ENCODE measurements at regions not wholly inside any gene's neighbourhood (a gene's known extent, or its start where the extent isn't known, plus 50 kb on each side); places are given as distances from the start of the nearest gene placed in this dataset.

GRCh38 chr5:50964746-50965653, 298.6 kb downstream of the PARP8 start:
- no peak for DNase-seq (ENCODE audit: low read depth)

- DNase-seq (ENCODE audit: low read depth) = no peak
Observed at GRCh38 chr5:50965654-50966375, 299.4 kb downstream of the PARP8 start.

GRCh38 chr5:50967009-50967562, 300.6 kb downstream of the PARP8 start:
- no peak for DNase-seq (ENCODE audit: low read depth)

GRCh38 chr5:50967563-50968355, 301.3 kb downstream of the PARP8 start:
- no peak for DNase-seq (ENCODE audit: low read depth)

- DNase-seq (ENCODE audit: low read depth) = no peak
Observed at GRCh38 chr5:50968356-50969149, 302.1 kb downstream of the PARP8 start.

- DNase-seq (ENCODE audit: low read depth) = no peak
Observed at GRCh38 chr5:50969151-50970031, 303.0 kb downstream of the PARP8 start.

- no peak for DNase-seq (ENCODE audit: low read depth)
Observed at GRCh38 chr5:50975840-50976239, 309.4 kb downstream of the PARP8 start.

- no peak for DNase-seq (ENCODE audit: low read depth)
Observed at GRCh38 chr5:50978924-50979323, 312.5 kb downstream of the PARP8 start.

GRCh38 chr5:50984640-50985039, 318.2 kb downstream of the PARP8 start:
- DNase-seq (ENCODE audit: low read depth) = no peak

- no peak for DNase-seq (ENCODE audit: low read depth)
Observed at GRCh38 chr5:50990296-50990924, 324.0 kb downstream of the PARP8 start.

GRCh38 chr5:50995285-50995942, 329.0 kb downstream of the PARP8 start:
- no peak for DNase-seq (ENCODE audit: low read depth)

GRCh38 chr5:51001227-51001923, 334.9 kb downstream of the PARP8 start:
- DNase-seq (ENCODE audit: low read depth) = no peak

- no peak for DNase-seq (ENCODE audit: low read depth)
Observed at GRCh38 chr5:51002368-51002767, 335.9 kb downstream of the PARP8 start.

GRCh38 chr5:51013036-51013435, 346.6 kb downstream of the PARP8 start:
- DNase-seq (ENCODE audit: low read depth) = no peak

- no peak for DNase-seq (ENCODE audit: low read depth)
Observed at GRCh38 chr5:51018423-51018822, 352.0 kb downstream of the PARP8 start.

GRCh38 chr5:51024263-51024662, 357.8 kb downstream of the PARP8 start:
- no peak for DNase-seq (ENCODE audit: low read depth)

- DNase-seq (ENCODE audit: low read depth) = no peak
Observed at GRCh38 chr5:51027271-51027670, 356.0 kb upstream of the ISL1 start.

- no peak for DNase-seq (ENCODE audit: low read depth)
Observed at GRCh38 chr5:51028394-51028793, 354.9 kb upstream of the ISL1 start.

- DNase-seq (ENCODE audit: low read depth) = no peak
Observed at GRCh38 chr5:51033215-51033614, 350.0 kb upstream of the ISL1 start.
